HG02885 (cell line): ENCODE measurements at regions not wholly inside any gene's neighbourhood (a gene's known extent, or its start where the extent isn't known, plus 50 kb on each side); places are given as distances from the start of the nearest gene placed in this dataset.
"Not testable (repeated sequence)": the region's sequence is repeated elsewhere in the genome, so short reads cannot be mapped to it uniquely, and the experiment has no call there.

Source experiments
- ATAC-seq: cut with Tn5 transposase; IDR thresholded peaks from one replicate; pipeline ENCODE4 v1.9.1; 2021; ENCODE audit warnings: mild to moderate bottlenecking; ENCODE audit not compliant: unreplicated experiment, poor library complexity

DNA sequence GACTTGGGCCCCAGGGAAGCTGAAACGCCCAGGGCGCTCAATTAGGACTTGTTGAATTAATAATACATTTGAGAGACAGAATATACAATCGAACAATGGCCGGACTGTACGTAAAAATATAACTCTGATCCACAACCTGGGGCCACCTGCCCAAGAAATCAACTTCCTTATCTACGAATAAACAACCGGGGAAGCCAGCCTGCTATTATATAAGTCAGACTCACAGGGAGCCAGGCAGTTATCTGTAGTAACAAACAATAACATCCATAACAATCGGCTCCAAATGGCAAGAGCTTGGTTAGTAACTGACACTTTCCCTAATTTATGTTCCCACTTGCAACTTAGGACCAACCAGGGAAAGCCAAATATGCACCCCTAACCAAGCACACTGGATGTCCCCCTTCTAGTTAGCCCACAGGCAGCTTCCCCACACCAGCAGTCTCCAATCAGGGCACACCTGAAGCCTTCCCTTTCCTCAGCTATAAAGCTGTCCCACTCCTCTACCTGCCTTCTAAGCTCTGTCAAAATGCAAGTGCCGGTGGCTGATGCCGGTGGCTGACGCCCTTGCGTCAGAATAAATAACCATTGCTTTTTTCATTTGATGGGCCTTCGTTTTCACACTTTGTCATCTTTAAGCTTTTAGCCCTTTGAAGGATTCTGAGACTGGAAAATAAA, 135.2 kb downstream of the FAM72B start:
- ATAC-seq, result peak; percentile 28

DNA sequence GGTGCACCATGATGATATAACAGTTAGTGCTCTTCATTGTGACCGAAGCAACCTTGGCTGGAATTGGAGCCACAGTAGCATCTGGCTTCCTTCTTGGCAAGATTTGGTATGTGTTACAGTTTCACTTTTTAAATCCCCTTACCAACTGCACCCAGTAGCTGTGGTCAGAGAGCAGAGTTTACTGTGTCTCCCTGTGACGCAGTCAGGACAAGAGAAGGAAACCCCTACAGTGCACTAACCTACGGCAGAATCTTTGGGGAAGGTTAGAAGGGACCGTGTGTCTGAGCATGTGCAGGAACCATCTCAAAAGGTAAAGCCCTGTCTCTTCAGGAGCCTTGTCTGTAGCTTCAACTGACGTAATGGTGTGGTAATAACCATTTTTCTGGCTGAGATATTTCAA, 134.0 kb downstream of the FAM72B start:
- ATAC-seq, result not testable (repeated sequence)

DNA sequence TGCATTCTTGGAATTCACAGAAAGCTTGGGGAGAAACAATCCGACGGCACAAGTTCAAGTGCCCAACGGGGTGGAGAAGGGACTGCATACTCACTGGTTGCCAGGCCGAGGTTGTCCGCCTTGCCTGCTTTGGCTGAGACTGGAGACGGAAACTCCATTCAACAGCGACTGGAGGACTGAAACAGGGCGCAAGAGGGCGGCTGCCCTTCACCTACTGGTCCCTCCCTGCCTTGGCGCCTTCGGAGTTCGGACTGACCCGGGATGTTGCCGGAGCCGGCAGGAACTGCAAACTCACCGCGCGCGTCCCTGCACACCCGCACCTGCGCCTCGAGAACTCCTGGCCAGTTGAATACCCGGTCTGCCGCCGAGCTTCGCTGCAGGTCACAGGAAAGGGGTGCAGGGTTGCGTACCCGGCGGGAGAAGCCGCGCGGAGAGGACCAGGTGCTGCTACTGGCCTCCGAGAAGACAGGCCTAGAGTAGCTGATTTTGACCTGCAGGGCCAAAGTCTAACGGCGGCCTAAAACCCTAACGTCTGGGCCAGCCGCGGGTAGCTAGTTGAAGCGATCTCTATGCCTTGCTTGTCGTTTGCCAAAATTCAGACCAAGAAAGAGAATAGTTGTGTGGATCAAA, 132.9 kb downstream of the FAM72B start:
- ATAC-seq, result not testable (repeated sequence)

DNA sequence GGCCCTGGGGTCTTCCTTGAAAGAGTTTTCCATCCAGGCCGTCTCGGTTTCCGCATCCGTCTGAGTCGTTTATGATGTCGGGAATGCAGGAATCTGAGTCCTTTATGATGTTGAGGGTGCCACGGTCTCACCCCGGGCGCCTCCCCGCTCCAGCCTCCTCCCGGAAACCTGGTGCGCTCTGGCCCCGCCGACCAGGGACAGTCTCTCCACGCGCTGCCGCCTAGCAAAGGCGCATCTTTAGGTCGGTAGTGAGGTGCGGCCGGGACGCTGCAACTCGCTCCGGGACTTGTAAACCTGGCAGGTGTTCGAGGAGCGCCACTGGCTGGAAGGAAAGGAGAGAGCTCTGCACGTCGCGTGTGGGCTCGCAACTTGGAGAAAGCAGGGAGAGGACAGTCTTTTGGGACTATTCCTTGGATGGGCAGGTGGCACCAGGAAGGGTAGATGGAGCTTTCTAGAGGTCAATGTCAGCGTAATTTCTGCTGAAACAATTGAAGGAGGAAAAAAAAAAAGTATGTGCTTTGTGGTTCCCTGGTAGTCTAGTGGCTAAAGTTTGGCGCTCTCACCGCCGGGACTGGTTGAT, 132.0 kb downstream of the FAM72B start:
- not testable (repeated sequence) for ATAC-seq

DNA sequence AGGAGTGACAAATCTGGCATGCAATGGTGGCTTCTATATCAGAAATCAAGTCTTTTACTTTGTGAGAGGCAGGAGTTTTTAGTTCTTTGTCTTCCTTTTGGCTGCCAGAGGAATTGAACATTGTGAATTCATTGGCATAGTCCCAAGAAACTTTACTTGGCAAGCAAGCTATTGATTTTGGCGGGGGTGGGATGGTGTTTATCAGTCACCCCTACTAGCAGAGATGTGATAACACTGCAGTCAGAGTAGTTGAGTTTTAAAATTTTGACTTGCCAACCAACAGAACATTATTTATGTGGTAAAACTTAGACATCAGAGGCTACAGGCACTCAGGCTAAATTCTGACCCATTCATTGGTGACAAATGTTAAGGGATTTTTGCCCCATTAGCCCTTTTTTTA, 129.2 kb downstream of the FAM72B start:
- not testable (repeated sequence) for ATAC-seq

DNA sequence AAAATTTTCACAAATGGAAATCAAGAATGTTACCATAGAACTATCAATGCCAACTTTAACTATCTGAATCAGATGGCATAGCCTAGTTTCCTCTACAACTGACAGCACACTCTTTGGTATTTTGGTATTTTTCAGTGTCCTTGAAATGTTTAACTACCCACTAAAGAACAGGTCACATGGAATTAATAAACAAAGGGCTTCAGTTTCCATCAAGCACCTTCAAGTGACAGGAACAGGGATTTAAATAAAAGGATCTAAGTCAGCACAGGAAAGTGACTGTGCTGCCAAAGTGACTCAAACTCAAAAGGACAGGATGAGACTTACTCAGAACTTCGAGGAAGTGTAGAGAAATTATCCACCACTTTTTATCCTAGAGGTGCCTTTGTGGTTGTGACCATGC, 117.2 kb downstream of the FAM72B start:
- not testable (repeated sequence) for ATAC-seq

DNA sequence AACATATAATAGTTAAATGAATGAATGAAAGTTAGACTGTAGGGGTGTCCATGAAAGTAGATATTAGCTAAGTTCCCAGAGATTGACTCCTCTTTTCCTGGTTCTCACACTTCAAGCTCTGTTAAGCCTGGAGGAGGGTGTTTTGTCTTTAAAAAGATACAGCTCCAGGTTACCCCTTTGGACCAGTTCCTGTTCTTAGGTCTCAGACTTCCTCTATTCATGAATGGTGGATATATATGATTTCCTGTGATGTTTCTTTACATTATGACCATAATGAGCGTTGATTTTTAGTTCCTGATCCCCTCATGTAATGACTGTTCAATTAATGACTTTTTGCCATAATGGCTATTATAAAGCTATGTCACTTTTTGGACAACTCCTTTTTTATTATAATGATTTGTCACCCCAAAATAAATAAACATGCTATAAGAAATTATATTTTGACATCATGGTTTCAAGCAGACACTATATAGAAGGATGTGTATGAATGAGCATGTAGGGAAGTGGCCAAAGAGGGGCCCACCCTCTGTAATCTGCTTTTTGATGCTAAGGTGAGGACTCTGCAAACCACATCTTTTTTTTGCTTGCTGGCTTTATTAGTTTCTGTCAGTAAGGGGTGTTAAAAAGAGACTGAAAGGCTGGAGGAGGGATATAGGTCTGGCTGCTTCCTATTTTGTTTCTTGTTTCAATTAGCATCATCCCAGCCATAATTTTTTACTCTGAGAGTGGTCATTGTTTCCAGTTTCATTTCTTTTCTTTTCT, 115.2 kb downstream of the FAM72B start:
- ATAC-seq, result not testable (repeated sequence)

DNA sequence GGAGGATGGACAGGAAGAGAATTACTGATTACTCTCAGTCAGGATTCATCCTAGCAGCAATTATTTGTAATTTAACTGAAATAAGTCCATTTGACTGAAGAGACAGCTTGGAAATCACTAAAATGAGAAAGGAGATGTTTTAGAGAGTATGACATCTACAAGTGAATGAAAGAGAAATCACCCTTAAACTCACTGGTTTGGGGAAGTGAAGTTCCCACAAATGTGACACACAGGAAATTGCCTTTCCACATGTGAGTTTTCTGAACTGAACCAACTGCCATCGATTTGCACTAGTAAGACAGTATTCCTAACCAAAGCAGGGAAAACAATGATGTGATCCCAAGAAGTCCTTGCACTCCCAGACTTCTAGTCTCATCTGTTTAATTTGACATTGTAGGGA, 110.3 kb downstream of the FAM72B start:
- ATAC-seq, result not testable (repeated sequence)

DNA sequence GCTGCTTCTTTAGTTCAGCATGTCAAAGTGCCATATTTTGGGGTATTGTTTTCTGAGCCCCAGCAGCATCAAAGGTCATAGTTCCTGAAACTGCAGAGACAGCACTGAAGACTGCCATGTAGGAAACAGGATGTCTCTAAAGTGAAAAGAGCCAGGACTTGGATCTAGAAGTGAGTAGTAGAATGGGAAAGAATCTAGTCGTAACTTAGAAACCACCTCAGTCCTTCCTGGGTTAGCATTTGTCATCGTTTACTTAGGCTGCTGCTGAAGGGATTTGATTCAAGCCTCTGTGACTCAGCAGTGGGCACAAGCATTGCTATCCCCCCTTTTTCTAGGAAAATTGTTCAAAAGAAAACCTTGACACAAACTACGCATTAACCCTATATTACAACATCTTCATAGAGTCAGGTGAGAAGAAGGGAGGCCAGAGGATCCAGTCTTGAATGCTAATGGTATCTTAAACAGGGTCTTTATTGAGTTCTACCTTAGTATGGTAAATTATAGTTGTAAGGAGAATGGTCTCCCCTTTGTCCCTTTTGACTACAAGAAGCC, 108.8 kb downstream of the FAM72B start:
- ATAC-seq, result not testable (repeated sequence)

DNA sequence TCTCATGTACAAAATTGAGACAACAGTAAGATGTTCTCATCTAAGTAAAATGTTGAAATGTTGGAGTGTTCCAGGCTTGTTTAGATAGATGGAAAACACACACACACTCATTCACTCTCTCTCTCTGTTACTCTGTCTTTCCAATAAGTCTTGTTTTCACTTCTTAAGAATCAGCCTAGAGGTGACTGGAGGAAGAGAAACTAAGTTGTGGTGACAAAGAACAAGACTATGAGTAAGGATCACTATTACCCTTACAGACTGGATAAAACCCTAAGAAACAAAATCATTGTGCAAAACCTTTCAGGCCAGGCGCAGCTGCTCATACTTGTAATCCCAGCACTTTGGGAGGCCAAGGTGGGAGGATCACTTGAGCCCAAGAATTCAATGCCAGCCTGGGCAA, 107.5 kb downstream of the FAM72B start:
- peak; percentile 97 for ATAC-seq

DNA sequence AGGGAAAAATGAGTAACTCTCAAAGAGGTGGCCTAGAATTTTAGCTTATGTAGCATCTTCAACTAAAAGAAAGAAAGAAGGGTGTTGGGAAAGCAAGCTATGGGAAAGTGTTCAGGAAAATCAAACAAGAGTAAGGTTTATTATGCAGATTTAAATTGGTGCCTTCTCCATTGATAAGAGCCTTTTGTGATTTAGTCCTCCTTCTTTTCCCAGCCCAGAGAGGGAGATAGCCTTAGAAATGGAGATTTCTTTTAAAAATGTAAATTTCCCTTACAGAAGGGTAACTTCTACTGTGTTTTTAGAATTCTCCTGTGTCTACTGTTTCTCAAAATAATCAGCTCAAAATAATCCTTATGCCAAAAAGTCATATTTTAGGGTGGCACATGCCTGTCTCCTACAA, 104.5 kb downstream of the FAM72B start:
- ATAC-seq, result not testable (repeated sequence)

DNA sequence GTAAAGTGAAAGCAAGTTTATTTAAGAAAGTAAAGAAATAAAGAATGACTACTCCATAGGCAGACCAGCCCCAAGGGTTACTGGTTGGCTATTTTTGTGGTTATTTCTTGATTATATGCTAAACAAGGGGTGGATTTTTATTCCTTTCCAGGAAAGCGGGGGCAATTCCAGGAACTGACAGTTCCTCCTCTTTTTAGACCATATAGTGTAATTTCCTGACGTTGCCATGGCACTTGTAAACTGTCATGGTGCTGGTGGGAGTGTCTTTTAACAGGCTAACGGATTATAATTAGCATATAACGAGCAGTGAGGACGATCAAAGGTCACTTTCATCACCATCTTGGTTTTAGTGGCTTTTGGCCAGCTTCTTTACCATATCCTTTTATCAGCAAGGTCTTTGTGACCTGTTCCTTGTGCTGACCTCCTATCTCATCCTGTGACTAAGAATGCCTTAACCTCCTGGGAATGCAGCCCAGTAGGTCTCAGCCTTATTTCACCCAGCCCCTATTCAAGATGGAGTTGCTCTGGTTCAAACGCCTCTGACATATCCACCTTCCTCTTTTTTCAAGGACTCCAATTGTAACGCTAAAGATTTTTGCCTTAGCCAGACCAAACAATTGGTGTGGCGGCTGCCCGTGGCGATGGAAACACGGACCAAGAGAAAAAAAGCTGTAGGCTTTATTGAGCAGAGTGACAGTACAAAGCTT, 103.8 kb downstream of the FAM72B start:
- not testable (repeated sequence) for ATAC-seq

DNA sequence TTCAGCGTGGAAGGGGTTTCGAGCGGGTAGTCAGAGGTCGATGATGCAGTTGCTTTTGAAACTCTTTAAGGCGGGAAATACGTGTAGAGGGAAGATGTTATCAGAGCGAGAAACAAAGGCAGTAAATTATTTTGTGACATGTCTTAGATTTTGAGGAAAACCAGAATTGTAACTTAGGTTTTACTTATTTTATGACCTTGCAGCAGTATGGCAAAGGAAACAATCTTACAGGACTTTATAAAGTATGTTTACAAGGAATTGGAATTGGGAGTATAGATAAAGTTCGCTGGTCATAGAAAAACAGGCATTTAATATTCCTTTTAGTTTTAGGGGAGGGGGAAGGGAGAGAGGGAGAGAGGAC, 103.3 kb downstream of the FAM72B start:
- ATAC-seq, result not testable (repeated sequence)

DNA sequence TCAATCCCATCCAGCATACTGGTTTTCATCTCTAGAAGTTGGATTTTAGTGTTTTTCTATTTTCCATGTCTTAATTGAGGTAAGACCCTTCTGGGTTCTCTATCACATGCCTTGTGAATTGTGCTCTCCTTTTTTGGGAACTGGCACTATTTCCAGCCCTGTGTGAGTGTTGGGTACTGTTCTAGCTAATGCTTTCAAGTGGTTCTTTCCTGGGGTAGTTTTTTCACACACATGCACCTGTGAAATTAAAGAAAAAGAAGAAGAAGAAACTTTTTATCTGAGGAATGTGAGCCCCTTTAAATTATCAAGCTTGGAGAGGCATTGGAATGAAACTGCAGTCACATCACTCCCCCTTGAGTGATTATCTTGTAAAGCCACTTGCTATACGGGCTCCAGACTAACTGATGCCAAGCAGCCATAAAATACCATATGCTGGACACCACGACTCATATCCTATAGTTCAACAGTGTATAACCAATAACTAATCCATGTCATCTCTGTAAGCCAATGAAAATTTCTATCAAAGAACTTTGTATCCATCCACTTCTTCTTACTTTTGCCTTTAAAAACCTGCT, 102.4 kb downstream of the FAM72B start:
- not testable (repeated sequence) for ATAC-seq

DNA sequence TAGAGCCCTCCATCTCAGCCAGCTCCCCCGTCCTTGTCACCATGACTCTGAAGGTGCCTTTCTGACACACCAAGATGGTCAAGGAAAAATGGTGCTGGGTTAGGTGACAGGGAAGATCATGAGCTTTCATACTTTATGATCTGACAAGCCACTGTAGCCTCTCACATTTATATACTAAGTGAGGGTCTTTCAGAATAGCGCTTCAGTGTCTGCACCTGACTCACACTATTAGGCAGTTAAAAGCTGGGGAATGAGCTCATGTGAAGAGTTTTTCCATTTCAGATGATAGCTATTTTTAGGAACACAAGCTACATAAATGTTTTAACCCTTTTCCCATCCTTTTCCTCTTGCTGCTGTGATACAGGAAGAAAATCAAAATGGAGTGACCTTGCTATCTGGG, 101.1 kb downstream of the FAM72B start:
- not testable (repeated sequence) for ATAC-seq

DNA sequence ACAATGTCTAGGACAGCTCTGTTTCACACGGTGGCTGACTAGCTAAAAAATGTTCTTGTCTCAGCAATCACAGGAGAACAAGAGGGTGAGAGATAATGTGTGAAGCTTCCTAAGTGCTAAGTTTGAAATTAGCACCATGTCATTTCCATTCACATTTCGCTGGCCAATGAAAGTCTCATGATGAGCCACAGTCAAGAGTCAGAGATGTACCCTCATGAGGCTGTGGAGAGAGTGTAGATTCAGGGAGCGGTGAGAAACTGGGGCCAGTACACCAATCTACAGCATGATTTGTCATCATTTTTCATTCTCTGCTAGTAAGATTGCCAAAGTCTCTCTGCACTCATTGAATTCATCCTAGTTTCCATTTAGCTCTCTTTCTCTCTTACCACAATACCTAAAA, 97.9 kb downstream of the FAM72B start:
- not testable (repeated sequence) for ATAC-seq

DNA sequence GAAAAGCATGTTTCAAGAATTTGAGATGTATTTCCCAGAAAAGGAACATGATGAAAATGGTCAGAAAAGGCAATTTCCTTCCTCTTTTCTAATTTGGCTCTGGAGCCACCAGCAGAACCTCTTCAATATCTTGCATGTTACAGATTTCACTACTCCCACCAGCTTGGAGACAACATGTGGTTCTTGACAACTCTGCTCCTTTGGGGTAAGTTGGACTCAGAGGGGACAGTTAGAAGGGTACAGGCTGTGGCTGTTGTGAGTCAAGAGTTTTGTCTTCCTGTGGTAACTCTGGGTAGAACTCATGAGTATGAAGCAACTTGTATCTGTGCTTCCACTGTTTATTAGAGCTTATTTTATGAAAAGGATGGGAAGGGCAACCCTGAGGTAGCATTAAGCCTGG, 96.9 kb downstream of the FAM72B start:
- ATAC-seq, result not testable (repeated sequence)

DNA sequence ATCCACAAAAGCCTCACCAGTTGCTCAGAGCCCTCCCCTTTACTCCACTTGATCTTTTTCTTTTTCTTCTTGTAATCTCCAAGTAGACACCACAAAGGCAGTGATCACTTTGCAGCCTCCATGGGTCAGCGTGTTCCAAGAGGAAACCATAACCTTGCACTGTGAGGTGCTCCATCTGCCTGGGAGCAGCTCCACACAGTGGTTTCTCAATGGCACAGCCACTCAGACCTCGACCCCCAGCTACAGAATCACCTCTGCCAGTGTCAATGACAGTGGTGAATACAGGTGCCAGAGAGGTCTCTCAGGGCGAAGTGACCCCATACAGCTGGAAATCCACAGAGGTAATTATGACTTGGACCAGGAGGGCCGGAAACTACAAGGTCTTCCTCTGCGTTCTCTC, 95.6 kb downstream of the FAM72B start:
- not testable (repeated sequence) for ATAC-seq

DNA sequence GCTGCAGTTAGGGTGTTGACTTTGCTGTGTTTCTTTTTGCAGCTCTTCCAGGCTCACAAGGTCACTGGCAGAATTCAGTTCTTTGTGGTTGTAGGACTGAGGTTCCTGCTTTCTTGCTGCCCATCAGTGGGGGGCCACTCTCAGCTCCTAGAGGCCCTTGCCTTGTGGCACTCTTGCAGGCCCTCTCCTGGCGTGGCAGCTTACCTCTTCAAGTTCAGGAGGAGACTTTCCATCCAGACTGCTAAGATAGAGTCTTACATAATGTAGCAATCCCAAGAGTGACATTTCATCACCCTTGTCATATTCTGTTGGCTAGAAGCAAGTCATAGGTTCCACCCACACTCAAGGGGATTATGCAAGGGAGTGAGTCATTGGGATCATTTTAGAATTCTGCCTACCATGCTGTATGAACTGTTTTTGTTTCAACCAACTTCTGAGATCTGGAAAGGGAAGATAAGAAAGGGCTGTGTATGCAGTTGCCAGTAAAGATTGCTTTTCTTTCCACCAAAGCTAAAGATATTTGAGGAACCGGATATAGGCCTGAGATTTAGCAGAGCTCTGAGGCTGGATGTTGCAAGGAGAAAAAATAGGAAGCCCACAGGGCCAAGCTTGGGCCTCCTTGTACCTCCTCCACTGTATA, 91.7 kb downstream of the FAM72B start:
- not testable (repeated sequence) for ATAC-seq
